ENCODE measurements at regions not wholly inside any gene's neighbourhood (a gene's known extent, or its start where the extent isn't known, plus 50 kb on each side); places are given as distances from the start of the nearest gene placed in this dataset.

DNA sequence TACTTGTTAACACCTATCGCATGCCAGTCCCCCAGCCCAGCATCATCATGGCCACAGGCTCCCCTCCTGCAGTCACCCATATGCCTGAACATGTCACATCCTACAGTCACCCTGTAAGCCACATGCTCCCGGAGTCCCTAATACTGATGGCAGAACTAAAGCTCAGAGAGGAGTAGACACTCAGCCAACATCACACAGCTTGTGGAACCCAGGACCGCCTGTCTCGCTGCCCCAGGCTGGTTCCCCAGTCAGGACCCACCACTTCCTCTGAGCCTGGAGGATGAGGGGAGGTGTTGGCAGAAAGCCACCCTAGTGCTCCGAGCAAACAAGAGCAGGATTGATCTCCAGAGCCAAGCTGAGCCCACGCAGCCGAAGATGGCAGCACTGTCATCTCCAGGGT lies 85.0 kb upstream of the MYL10 start:
- CTCF ChIA-PET, result interaction anchor here (0.7 to 1.9 kb wide), 2 partner anchors 11 to 119 kb away, joined by 3 to 6 read pairs; no protein-coding TSS in a partner anchor
- TF ChIP-seq CHD2 (IDR thresholded peaks at IDR 0.05; ENCODE audit: low read length, partially characterized antibody), result no peak
- TF ChIP-seq FOXS1 (CRISPR knock-in tag; IDR thresholded peaks at IDR 0.05), result no peak
- TF ChIP-seq RARB (CRISPR knock-in tag; IDR thresholded peaks at IDR 0.05), result no peak
- TF ChIP-seq PHF8 (IDR thresholded peaks at IDR 0.05; ENCODE audit: borderline replicate concordance, low read depth), result no peak
- TF ChIP-seq EHF (CRISPR knock-in tag; IDR thresholded peaks at IDR 0.05), result no peak
- TF ChIP-seq, protein P1, sequence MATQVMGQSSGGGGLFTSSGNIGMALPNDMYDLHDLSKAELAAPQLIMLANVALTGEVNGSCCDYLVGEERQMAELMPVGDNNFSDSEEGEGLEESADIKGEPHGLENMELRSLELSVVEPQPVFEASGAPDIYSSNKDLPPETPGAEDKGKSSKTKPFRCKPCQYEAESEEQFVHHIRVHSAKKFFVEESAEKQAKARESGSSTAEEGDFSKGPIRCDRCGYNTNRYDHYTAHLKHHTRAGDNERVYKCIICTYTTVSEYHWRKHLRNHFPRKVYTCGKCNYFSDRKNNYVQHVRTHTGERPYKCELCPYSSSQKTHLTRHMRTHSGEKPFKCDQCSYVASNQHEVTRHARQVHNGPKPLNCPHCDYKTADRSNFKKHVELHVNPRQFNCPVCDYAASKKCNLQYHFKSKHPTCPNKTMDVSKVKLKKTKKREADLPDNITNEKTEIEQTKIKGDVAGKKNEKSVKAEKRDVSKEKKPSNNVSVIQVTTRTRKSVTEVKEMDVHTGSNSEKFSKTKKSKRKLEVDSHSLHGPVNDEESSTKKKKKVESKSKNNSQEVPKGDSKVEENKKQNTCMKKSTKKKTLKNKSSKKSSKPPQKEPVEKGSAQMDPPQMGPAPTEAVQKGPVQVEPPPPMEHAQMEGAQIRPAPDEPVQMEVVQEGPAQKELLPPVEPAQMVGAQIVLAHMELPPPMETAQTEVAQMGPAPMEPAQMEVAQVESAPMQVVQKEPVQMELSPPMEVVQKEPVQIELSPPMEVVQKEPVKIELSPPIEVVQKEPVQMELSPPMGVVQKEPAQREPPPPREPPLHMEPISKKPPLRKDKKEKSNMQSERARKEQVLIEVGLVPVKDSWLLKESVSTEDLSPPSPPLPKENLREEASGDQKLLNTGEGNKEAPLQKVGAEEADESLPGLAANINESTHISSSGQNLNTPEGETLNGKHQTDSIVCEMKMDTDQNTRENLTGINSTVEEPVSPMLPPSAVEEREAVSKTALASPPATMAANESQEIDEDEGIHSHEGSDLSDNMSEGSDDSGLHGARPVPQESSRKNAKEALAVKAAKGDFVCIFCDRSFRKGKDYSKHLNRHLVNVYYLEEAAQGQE (IDR thresholded peaks at IDR 0.05), result no peak
- TF ChIP-seq SREBF2 (IDR thresholded peaks at IDR 0.05), result no peak
- TF ChIP-seq ATOH8 (CRISPR knock-in tag; IDR thresholded peaks at IDR 0.05; ENCODE audit: low read depth), result no peak
- TF ChIP-seq CHD4 (IDR thresholded peaks at IDR 0.05; ENCODE audit: borderline replicate concordance), result no peak
- no peak for TF ChIP-seq ZNF302 (CRISPR knock-in tag; IDR thresholded peaks at IDR 0.05)
- TF ChIP-seq BHLHE40 (IDR thresholded peaks at IDR 0.05; ENCODE audit: low read depth, low read length), result no peak
- no peak for TF ChIP-seq HMGXB4 (CRISPR knock-in tag; IDR thresholded peaks at IDR 0.05; ENCODE audit: borderline replicate concordance)
- no peak for TF ChIP-seq HOXB13 (CRISPR knock-in tag; IDR thresholded peaks at IDR 0.05; ENCODE audit: low read depth)
- TF ChIP-seq, protein P2, sequence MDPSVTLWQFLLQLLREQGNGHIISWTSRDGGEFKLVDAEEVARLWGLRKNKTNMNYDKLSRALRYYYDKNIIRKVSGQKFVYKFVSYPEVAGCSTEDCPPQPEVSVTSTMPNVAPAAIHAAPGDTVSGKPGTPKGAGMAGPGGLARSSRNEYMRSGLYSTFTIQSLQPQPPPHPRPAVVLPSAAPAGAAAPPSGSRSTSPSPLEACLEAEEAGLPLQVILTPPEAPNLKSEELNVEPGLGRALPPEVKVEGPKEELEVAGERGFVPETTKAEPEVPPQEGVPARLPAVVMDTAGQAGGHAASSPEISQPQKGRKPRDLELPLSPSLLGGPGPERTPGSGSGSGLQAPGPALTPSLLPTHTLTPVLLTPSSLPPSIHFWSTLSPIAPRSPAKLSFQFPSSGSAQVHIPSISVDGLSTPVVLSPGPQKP (IDR thresholded peaks at IDR 0.05; ENCODE audit: low read depth, low read length), result no peak
- no peak for TF ChIP-seq KDM5A (IDR thresholded peaks at IDR 0.05)
- no peak for TF ChIP-seq NFE2L2 (conservative IDR thresholded peaks at IDR 0.05; ENCODE audit: low read length)
- no peak for TF ChIP-seq CEBPB (IDR thresholded peaks at IDR 0.05)
- TF ChIP-seq, protein P3, sequence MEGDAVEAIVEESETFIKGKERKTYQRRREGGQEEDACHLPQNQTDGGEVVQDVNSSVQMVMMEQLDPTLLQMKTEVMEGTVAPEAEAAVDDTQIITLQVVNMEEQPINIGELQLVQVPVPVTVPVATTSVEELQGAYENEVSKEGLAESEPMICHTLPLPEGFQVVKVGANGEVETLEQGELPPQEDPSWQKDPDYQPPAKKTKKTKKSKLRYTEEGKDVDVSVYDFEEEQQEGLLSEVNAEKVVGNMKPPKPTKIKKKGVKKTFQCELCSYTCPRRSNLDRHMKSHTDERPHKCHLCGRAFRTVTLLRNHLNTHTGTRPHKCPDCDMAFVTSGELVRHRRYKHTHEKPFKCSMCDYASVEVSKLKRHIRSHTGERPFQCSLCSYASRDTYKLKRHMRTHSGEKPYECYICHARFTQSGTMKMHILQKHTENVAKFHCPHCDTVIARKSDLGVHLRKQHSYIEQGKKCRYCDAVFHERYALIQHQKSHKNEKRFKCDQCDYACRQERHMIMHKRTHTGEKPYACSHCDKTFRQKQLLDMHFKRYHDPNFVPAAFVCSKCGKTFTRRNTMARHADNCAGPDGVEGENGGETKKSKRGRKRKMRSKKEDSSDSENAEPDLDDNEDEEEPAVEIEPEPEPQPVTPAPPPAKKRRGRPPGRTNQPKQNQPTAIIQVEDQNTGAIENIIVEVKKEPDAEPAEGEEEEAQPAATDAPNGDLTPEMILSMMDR (IDR thresholded peaks at IDR 0.05), result no peak

More for the DNA sequence above, 85.0 kb upstream of the MYL10 start:
- POLR2A ChIA-PET, result no interaction called here
- 84% methylated on average over 6 of the region's 7 CpGs for WGBS (ENCODE audit: missing lambda C conversion rate)
- no peak for ATAC-seq
- no peak for DNase-seq (ENCODE audit: low read depth in 1 of 2, low spot score in 1 of 2)
- Histone ChIP-seq H3K27ac (no peak overlapping the region), H3K4me3 (no peak overlapping the region), H3K9me3 (no peaks in the 10 kb centered on the region), H3K4me1 (no peaks in the 10 kb centered on the region), H3K4me2 (no peak overlapping the region)
- no peak for FAIRE-seq
